ENCODE measurements at regions not wholly inside any gene's neighbourhood (a gene's known extent, or its start where the extent isn't known, plus 50 kb on each side); places are given as distances from the start of the nearest gene placed in this dataset.

- TF ChIP-seq CTCF (conservative IDR thresholded peaks at IDR 0.05) = no peak
- no peak for DNase-seq (ENCODE audit: extremely low spot score, unreplicated experiment)
- no peaks in the 10 kb centered on the region for H3K36me3 Mint-ChIP-seq
- H3K4me3 Mint-ChIP-seq = no peak overlapping the region
- no peaks in the 10 kb centered on the region for H3K27me3 Mint-ChIP-seq
- H3K4me1 Mint-ChIP-seq (ENCODE audit: unreplicated experiment) = peaks cover 6% of the 10 kb centered on the region
- H3K9me3 Mint-ChIP-seq = no peaks in the 10 kb centered on the region
- H3K27ac Mint-ChIP-seq = no peak overlapping the region
Measured at GRCh38 chr10:32175629-32176028, 119.4 kb upstream of the KIF5B start.

- H3K36me3 Mint-ChIP-seq = no peaks in the 10 kb centered on the region
- H3K27ac Mint-ChIP-seq = no peak overlapping the region
- no peak for TF ChIP-seq CTCF (conservative IDR thresholded peaks at IDR 0.05)
Measured at GRCh38 chr10:32174349-32174893, 118.2 kb upstream of the KIF5B start.

GRCh38 chr10:32171204-32171603, 115.0 kb upstream of the KIF5B start:
- Mint-ChIP-seq H3K36me3 (no peaks in the 10 kb centered on the region), H3K27me3 (no peaks in the 10 kb centered on the region), H3K9me3 (no peaks in the 10 kb centered on the region), H3K4me3 (peak overlapping the region; percentile 58), H3K27ac (peak overlapping the region; percentile 90), H3K4me1 (ENCODE audit: unreplicated experiment) (peaks cover 6% of the 10 kb centered on the region)
- TF ChIP-seq CTCF (conservative IDR thresholded peaks at IDR 0.05) = no peak
- no peak for DNase-seq (ENCODE audit: extremely low spot score, unreplicated experiment)

More at GRCh38 chr10:32174349-32174893, 118.2 kb upstream of the KIF5B start:
- peaks cover 6% of the 10 kb centered on the region for H3K4me1 Mint-ChIP-seq (ENCODE audit: unreplicated experiment)
- no peaks in the 10 kb centered on the region for H3K27me3 Mint-ChIP-seq
- no peaks in the 10 kb centered on the region for H3K9me3 Mint-ChIP-seq
- DNase-seq (ENCODE audit: extremely low spot score, unreplicated experiment) = no peak
- no peak overlapping the region for H3K4me3 Mint-ChIP-seq

GRCh38 chr10:32169556-32169955, 113.3 kb upstream of the KIF5B start:
- Mint-ChIP-seq H3K4me3 (no peak overlapping the region), H3K4me1 (ENCODE audit: unreplicated experiment) (peaks cover 6% of the 10 kb centered on the region), H3K27me3 (no peaks in the 10 kb centered on the region), H3K27ac (no peak overlapping the region), H3K9me3 (no peaks in the 10 kb centered on the region), H3K36me3 (no peaks in the 10 kb centered on the region)
- TF ChIP-seq CTCF (conservative IDR thresholded peaks at IDR 0.05) = no peak
- no peak for DNase-seq (ENCODE audit: extremely low spot score, unreplicated experiment)

GRCh38 chr10:32167450-32167849, 111.2 kb upstream of the KIF5B start:
- no peaks in the 10 kb centered on the region for H3K27me3 Mint-ChIP-seq
- DNase-seq (ENCODE audit: extremely low spot score, unreplicated experiment) = no peak
- no peak overlapping the region for H3K4me3 Mint-ChIP-seq
- no peaks in the 10 kb centered on the region for H3K36me3 Mint-ChIP-seq
- TF ChIP-seq CTCF (conservative IDR thresholded peaks at IDR 0.05) = no peak
- peaks cover 6% of the 10 kb centered on the region for H3K4me1 Mint-ChIP-seq (ENCODE audit: unreplicated experiment)
- H3K9me3 Mint-ChIP-seq = no peaks in the 10 kb centered on the region
- H3K27ac Mint-ChIP-seq = no peak overlapping the region

GRCh38 chr10:32166365-32166764, 110.1 kb upstream of the KIF5B start:
- H3K9me3 Mint-ChIP-seq = no peaks in the 10 kb centered on the region
- no peaks in the 10 kb centered on the region for H3K27me3 Mint-ChIP-seq
- H3K27ac Mint-ChIP-seq = no peak overlapping the region
- no peak overlapping the region for H3K4me3 Mint-ChIP-seq
- no peaks in the 10 kb centered on the region for H3K36me3 Mint-ChIP-seq
- no peak for DNase-seq (ENCODE audit: extremely low spot score, unreplicated experiment)
- no peak for TF ChIP-seq CTCF (conservative IDR thresholded peaks at IDR 0.05)
- H3K4me1 Mint-ChIP-seq (ENCODE audit: unreplicated experiment) = peaks cover 5% of the 10 kb centered on the region

Data from type B pancreatic cell (in vitro differentiated cells).